Fibroblast of villous mesenchyme (primary cell): ENCODE measurements at regions not wholly inside any gene's neighbourhood (a gene's known extent, or its start where the extent isn't known, plus 50 kb on each side); places are given as distances from the start of the nearest gene placed in this dataset.
A peak's percentile ranks its signal among the peaks of the same experiment; 100 is the strongest.

Source experiments
- DNase-seq: peaks from one replicate; pipeline ENCODE4 v3.0.0-alpha.2; 2010; ENCODE audit warnings: low read depth
- H3K4me3 ChIP-seq: 2 replicates; pipeline ENCODE4 v1.5.1; 2011; ENCODE audit warnings: low read depth, mild to moderate bottlenecking, low read length
- CTCF ChIP-seq: IDR thresholded peaks from 2 replicates; pipeline ENCODE4 v1.5.1; 2012; ENCODE audit warnings: low read depth, mild to moderate bottlenecking, low read length; ENCODE audit not compliant: insufficient read depth

- TF ChIP-seq CTCF: no peak
- DNase-seq: no peak
- H3K4me3 ChIP-seq: no peak overlapping the region
These were observed 122.4 kb downstream of the DACT1 start for GRCh38 chr14:58760121-58760520.

- TF ChIP-seq CTCF: no peak
- H3K4me3 ChIP-seq: no peak overlapping the region
- no peak for DNase-seq
These were observed 124.9 kb downstream of the DACT1 start for GRCh38 chr14:58762629-58763028.

GRCh38 chr14:58763210-58763609 lies 125.4 kb downstream of the DACT1 start:
- TF ChIP-seq CTCF: no peak
- peak; percentile 77 for DNase-seq
- H3K4me3 ChIP-seq: no peak overlapping the region

- H3K4me3 ChIP-seq: no peak overlapping the region
- TF ChIP-seq CTCF: no peak
- peak; percentile 44 for DNase-seq
These were observed 127.7 kb downstream of the DACT1 start for GRCh38 chr14:58765418-58765831.

- no peak overlapping the region for H3K4me3 ChIP-seq
- TF ChIP-seq CTCF: no peak
- no peak for DNase-seq
These were observed 128.1 kb downstream of the DACT1 start for GRCh38 chr14:58765843-58766242.

- no peak for TF ChIP-seq CTCF
- no peak for DNase-seq
- no peak overlapping the region for H3K4me3 ChIP-seq
These were observed 131.4 kb downstream of the DACT1 start for GRCh38 chr14:58769011-58769643.

- no peak for DNase-seq
- no peak overlapping the region for H3K4me3 ChIP-seq
- no peak for TF ChIP-seq CTCF
These were observed 132.0 kb downstream of the DACT1 start for GRCh38 chr14:58769771-58770170.
